Transverse colon (tissue), 4 donors: ENCODE measurements at regions not wholly inside any gene's neighbourhood (a gene's known extent, or its start where the extent isn't known, plus 50 kb on each side); places are given as distances from the start of the nearest gene placed in this dataset.

Experiments used
- DNase-seq: peaks from one replicate; pipeline ENCODE4 v3.0.0-alpha.2; 2019
- H3K27ac ChIP-seq, 4 donors: fragments of 200-600 bp; sonication (generic); 2 replicates each; pipeline ENCODE4 v1.5.1; 2016 to 2018; ENCODE audit warnings: inconsistent platforms in 4 of 4
- H3K27me3 ChIP-seq: fragments of 200-600 bp; sonication (generic); 2 replicates; pipeline ENCODE4 v1.5.1; 2017; ENCODE audit warnings: inconsistent platforms
- H3K36me3 ChIP-seq, 4 donors: fragments of 200-600 bp; sonication (generic); 2 replicates each; pipeline ENCODE4 v1.5.1; 2017 to 2019; ENCODE audit warnings: inconsistent platforms in 4 of 4
- H3K4me1 ChIP-seq, 4 donors: fragments of 200-600 bp; sonication (generic); 2 replicates each; pipeline ENCODE4 v1.5.1; 2017 to 2020; ENCODE audit warnings: inconsistent platforms in 4 of 4
- H3K4me3 ChIP-seq, 4 donors: fragments of 200-600 bp; sonication (generic); 1 replicate in 1 of 4; 2 replicates in 3 of 4; pipeline versions ENCODE4 v1.5.1 to v1.6.1; 2017 to 2019; ENCODE audit warnings: inconsistent platforms in 4 of 4
- H3K9me3 ChIP-seq, 2 donors: fragments of 200-600 bp; sonication (generic); 2 replicates each; pipeline ENCODE4 v1.5.1; 2017 to 2019; ENCODE audit warnings: inconsistent platforms in 2 of 2
- CTCF ChIP-seq, 5 experiments: fragments of 200-600 bp in 3 of 5; fragments of 450-650 bp in 2 of 5; sonication (generic) in 3 of 5; IDR thresholded peaks; 1 replicate in 2 of 5; 2 replicates in 3 of 5; pipeline ENCODE4 v1.5.1; 2016 to 2017; ENCODE audit warnings: antibody characterized with exemption in 5 of 5, inconsistent platforms in 3 of 5, mild to moderate bottlenecking in 2 of 5, moderate library complexity in 1 of 5
- EP300 ChIP-seq: sonication (generic); formaldehyde crosslinking; IDR thresholded peaks from one replicate; pipeline ENCODE4 v1.6.1; 2017; ENCODE audit warnings: antibody characterized with exemption, low read depth
- POLR2A ChIP-seq: fragments of 450-650 bp; IDR thresholded peaks from one replicate; pipeline ENCODE4 v1.6.1; 2016; ENCODE audit warnings: antibody characterized with exemption, mild to moderate bottlenecking, moderate library complexity
- POLR2AphosphoS5 ChIP-seq, 3 donors: sonication (generic); formaldehyde crosslinking; IDR thresholded peaks; one replicate each; pipeline ENCODE4 v1.6.1; 2016; ENCODE audit warnings: antibody characterized with exemption in 3 of 3
- WGBS, 2 donors: methylation state at CpG; one replicate each; pipeline ENCODE4 v1.1.5; 2018; ENCODE audit warnings: low coverage in 1 of 2; 5-methylcytosine and 5-hydroxymethylcytosine counted together
- in situ Hi-C, 4 donors: fragments of 200-750 bp; cut with MboI; loops; one replicate each; pipeline versions ENCODE4 v1.15.0 to v1.15.1; 2017; ENCODE audit warnings: low sequenced_read_pairs in 3 of 4, low pct_ligation_motif_present in 1 of 4, low pct_unique_long_range_greater_than_20kb in 1 of 4
- intact Hi-C: fragments of 100-400 bp; cut with DNase I; formaldehyde crosslinking; loops from one replicate; pipeline ENCODE4 v1.15.1; 2023; ENCODE audit warnings: low total_unique reads

- Histone ChIP-seq H3K36me3 (no peaks in the 10 kb centered on the region), H3K27me3 (no peaks in the 10 kb centered on the region), H3K9me3 (no peaks in the 10 kb centered on the region), H3K4me3 (no peak overlapping the region), H3K27ac (no peak overlapping the region), H3K4me1 (no peaks in the 10 kb centered on the region)
- TF ChIP-seq EP300 (no peak), CTCF (IDR thresholded peaks at IDR 0.05) (no peak), POLR2A (no peak), POLR2AphosphoS5 (IDR thresholded peaks at IDR 0.05) (no peak)
- DNase-seq, result no peak
- in situ Hi-C loops (no loop called here), intact Hi-C loops (no loop called here)
- 50 to 75% methylated on average over 3 of the region's 3 CpGs for WGBS, 2 donors
Observed at GRCh38 chr3:25904206-25904605, 114.3 kb downstream of the OXSM start.

- WGBS, 2 donors, result 75 to 79% methylated on average over 4 of the region's 4 CpGs
- DNase-seq, result no peak
- Histone ChIP-seq H3K4me1 (no peaks in the 10 kb centered on the region), H3K36me3 (no peaks in the 10 kb centered on the region), H3K9me3 (no peaks in the 10 kb centered on the region), H3K27ac (no peak overlapping the region), H3K4me3 (no peak overlapping the region), H3K27me3 (no peaks in the 10 kb centered on the region)
- intact Hi-C loops (no loop called here), in situ Hi-C loops (no loop called here)
- TF ChIP-seq POLR2AphosphoS5 (IDR thresholded peaks at IDR 0.05) (no peak), POLR2A (no peak), EP300 (no peak), CTCF (IDR thresholded peaks at IDR 0.05) (no peak)
Observed at GRCh38 chr3:25906132-25906906, 116.4 kb downstream of the OXSM start.

- H3K9me3 ChIP-seq, result no peaks in the 10 kb centered on the region
- no peak for DNase-seq
- H3K4me1 ChIP-seq, result no peaks in the 10 kb centered on the region
- H3K27ac ChIP-seq, result no peak overlapping the region
- intact Hi-C loops (no loop called here), in situ Hi-C loops (no loop called here)
- H3K27me3 ChIP-seq, result no peaks in the 10 kb centered on the region
- H3K4me3 ChIP-seq, result no peak overlapping the region
- WGBS, 2 donors, result 60 to 63% methylated on average over 2 of the region's 2 CpGs
- TF ChIP-seq POLR2A (no peak), CTCF (IDR thresholded peaks at IDR 0.05) (no peak), EP300 (no peak), POLR2AphosphoS5 (IDR thresholded peaks at IDR 0.05) (no peak)
- no peaks in the 10 kb centered on the region for H3K36me3 ChIP-seq
Observed at GRCh38 chr3:25907081-25907480, 117.2 kb downstream of the OXSM start.

- in situ Hi-C loops (no loop called here), intact Hi-C loops (no loop called here)
- no peaks in the 10 kb centered on the region for H3K4me1 ChIP-seq
- WGBS, 2 donors, result 42 to 44% methylated on average over 2 of the region's 2 CpGs
- no peak overlapping the region for H3K4me3 ChIP-seq
- no peak for TF ChIP-seq POLR2AphosphoS5 (IDR thresholded peaks at IDR 0.05)
- TF ChIP-seq EP300, result no peak
- TF ChIP-seq CTCF (IDR thresholded peaks at IDR 0.05), result no peak
- no peak for TF ChIP-seq POLR2A
- H3K36me3 ChIP-seq, result no peaks in the 10 kb centered on the region
- no peaks in the 10 kb centered on the region for H3K27me3 ChIP-seq
- no peaks in the 10 kb centered on the region for H3K9me3 ChIP-seq
- no peak overlapping the region for H3K27ac ChIP-seq
- DNase-seq, result no peak
Observed at GRCh38 chr3:25910105-25910504, 120.2 kb downstream of the OXSM start.
